GM18505 (cell line): ENCODE measurements at regions not wholly inside any gene's neighbourhood (a gene's known extent, or its start where the extent isn't known, plus 50 kb on each side); places are given as distances from the start of the nearest gene placed in this dataset.
"Not testable (repeated sequence)": the region's sequence is repeated elsewhere in the genome, so short reads cannot be mapped to it uniquely, and the experiment has no call there.

Experiments
- ATAC-seq: cut with Tn5 transposase; IDR thresholded peaks from one replicate; pipeline ENCODE4 v1.9.1; 2021; ENCODE audit not compliant: unreplicated experiment
- POLR2A ChIP-seq: IDR thresholded peaks from 4 replicates; pipeline ENCODE4 v1.6.1; 2011; ENCODE audit warnings: borderline replicate concordance; ENCODE audit not compliant: insufficient read depth, insufficient read length; ENCODE audit errors: extremely low read depth

DNA sequence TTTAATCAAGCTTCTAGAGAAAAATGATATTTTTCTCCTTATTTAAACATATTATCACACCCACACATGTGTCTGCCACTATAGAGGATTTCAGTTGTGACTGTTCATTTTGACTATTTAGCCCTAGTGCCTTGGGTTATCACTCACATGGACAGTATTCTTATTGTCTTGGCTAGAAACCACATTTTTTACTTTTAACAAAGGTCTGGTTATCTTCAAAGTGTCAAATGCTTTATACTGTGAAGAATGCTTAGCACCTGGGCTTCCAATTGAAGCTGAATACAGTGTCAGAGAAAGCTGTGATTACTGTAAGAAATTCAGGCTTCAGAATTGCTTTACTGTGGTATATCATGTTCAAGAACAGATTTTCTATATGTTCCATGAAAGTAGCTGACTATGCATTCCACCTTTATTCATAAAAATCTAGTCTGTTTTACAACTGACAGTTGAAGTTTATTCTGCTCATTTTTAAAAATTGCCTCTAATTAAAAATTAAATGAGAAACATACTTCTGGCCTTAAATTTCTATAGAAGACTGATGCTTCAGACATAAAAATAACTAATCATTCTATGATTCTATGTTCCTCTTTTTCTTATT lies 278.6 kb downstream of the SEMA3D start:
- no peak for TF ChIP-seq POLR2A
- ATAC-seq = no peak

DNA sequence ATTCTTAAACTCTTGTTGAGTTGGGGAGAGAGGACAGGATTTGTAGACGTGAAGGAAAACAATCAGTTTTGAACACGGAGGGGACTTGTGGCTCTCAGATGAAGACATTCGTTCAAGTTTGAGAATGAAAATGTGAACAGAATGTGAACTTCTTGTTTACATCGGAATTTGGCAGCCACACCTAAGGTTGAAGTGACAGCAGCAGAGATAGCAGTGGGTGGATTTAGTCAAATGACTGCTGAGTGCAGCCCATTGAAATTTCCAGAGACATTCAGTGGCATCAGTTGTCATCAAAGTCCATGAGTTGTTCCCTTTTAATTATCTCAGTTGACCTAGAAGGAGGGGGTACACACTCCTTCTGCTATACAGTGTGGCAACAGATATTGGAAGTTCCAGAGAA lies 280.0 kb downstream of the SEMA3D start:
- TF ChIP-seq POLR2A = no peak
- ATAC-seq = no peak

- ATAC-seq = no peak
- TF ChIP-seq POLR2A = no peak
Observed at GRCh38 chr7:84904561-84904960, 282.3 kb downstream of the SEMA3D start.

DNA sequence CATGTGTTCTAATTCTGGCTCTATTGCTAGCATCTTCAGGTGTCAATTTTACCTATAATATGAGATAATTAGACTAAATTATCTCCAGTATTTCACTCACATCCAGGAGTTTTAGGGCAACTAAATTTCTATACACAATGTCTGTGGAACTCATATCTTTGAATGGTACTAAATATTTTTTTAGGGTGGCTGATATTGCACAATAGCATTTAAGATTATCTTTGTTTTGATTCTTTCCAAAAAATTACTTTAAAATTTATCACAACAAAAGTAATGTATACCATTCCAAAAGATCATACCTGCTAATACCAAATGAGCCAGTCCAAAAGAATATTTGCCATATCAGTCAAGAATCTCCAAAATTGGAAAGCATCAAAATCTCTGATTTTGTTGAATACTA lies 285.5 kb downstream of the SEMA3D start:
- no peak for ATAC-seq
- TF ChIP-seq POLR2A = no peak

DNA sequence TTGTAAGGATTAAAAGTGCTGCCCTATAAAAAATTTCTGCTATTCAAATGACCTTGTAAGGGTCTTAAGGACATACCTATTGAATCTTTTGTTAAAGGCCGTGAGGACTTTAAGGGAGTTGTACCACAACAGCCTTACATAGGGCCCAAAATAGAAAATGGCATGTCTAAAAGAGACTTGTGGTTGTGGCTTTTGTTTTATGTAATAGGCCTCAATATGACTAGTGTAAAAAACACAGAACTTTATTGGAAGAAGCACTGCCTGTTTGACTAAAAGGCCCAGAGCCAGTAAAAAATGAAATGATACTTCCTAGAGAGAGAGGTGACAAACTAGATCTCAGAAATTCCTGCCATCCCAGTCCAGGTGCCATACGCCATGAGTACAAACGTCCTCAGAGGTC lies 286.6 kb downstream of the SEMA3D start:
- no peak for TF ChIP-seq POLR2A
- ATAC-seq = no peak

- no peak for TF ChIP-seq POLR2A
- ATAC-seq = no peak
Observed at GRCh38 chr7:84895563-84895962, 291.3 kb downstream of the SEMA3D start.

DNA sequence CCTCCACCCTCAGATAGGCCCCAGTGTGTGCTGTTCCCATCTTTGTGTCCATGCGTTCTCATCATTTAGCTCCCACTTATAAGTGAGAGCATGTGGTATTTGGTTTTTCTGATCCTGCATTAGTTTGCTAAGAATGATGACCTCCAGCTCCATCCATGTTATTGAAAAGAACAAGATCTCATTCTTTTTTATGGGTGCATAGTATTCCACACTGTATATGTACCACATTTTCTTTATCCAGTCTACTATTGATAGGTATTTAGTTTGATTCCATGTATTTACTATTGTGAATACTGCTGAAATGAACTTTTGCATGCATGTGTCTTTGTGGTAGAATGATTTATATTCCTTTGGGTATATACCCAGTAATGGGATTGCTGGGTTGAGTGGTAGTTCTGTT lies 303.3 kb downstream of the SEMA3D start:
- not testable (repeated sequence) for ATAC-seq

- ATAC-seq = not testable (repeated sequence)
Observed at GRCh38 chr7:84880326-84880997, 306.4 kb downstream of the SEMA3D start.

DNA sequence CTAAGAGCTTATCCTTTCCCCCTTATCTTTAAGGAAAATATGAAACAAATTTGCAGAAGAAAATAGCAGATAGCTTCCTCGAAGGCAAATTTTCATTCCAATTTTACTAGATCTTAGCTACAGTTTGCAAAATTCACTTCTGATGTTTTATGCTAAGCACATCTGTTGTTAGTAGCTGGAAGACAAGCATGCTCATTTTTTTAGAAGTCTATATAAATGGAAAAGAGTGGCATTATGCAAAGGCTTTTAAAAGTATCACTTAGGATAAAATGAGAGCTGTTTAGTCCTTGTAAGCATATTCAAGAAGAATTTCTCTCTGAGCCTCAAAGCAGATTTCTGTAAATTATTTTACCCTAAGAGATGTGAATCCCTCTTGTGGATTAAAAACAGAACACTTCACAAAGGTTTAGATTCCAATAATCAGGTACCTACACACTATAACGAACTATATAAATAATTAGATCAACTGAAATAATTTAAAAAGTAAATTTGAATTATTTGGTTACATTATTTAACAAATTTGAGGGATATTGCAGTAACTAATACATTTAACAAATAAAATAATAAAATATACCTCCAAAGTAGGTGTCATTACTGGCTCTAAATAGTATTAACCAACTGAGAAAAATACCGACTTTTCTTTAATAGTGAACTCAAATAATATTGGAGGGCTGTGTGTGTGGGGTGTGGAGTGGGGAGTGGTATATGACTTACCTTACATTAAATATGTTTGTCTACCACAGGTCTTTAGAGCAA lies 307.1 kb downstream of the SEMA3D start:
- TF ChIP-seq POLR2A = no peak

GRCh38 chr7:84877943-84878570 lies 308.8 kb downstream of the SEMA3D start:
- no peak for ATAC-seq

More for the DNA sequence above, 307.1 kb downstream of the SEMA3D start:
- no peak for ATAC-seq

GRCh38 chr7:84876061-84876821 lies 310.6 kb downstream of the SEMA3D start:
- TF ChIP-seq POLR2A = no peak

More at GRCh38 chr7:84877943-84878570, 308.8 kb downstream of the SEMA3D start:
- TF ChIP-seq POLR2A = no peak

GRCh38 chr7:84865560-84865959 lies 321.3 kb downstream of the SEMA3D start:
- no peak for TF ChIP-seq POLR2A
- no peak for ATAC-seq

More at GRCh38 chr7:84876061-84876821, 310.6 kb downstream of the SEMA3D start:
- no peak for ATAC-seq

GRCh38 chr7:84857336-84857735 lies 329.5 kb downstream of the SEMA3D start:
- TF ChIP-seq POLR2A = no peak
- ATAC-seq = no peak
